HepG2 (cell line): ENCODE measurements at regions not wholly inside any gene's neighbourhood (a gene's known extent, or its start where the extent isn't known, plus 50 kb on each side); places are given as distances from the start of the nearest gene placed in this dataset.
A peak's percentile ranks its signal among the peaks of the same experiment; 100 is the strongest.

Experiments
- ARNT2 ChIP-seq: sonication (generic); formaldehyde crosslinking; IDR thresholded peaks from 2 replicates; pipeline ENCODE4 v1.8.0; 2022; ENCODE audit warnings: mild to moderate bottlenecking, low read depth, missing genetic modification reagents, moderate library complexity
- CHD2 ChIP-seq: IDR thresholded peaks from 2 replicates; pipeline ENCODE4 v1.6.1; 2011; ENCODE audit warnings: low read depth, low read length, improper control_type of control experiment
- PAWR ChIP-seq: sonication (generic); formaldehyde crosslinking; IDR thresholded peaks from 2 replicates; pipeline ENCODE4 v1.4.0; 2020; ENCODE audit warnings: missing genetic modification reagents, mild to moderate bottlenecking, borderline replicate concordance
- STAT5B ChIP-seq: sonication (generic); formaldehyde crosslinking; IDR thresholded peaks from 2 replicates; pipeline ENCODE4 v1.4.0; 2020; ENCODE audit warnings: missing genetic modification reagents
- TAF1 ChIP-seq: sonication (generic); formaldehyde crosslinking; IDR thresholded peaks from 2 replicates; pipeline ENCODE4 v1.4.0; 2020; ENCODE audit warnings: missing genetic modification reagents
- TBL1XR1 ChIP-seq: fragments of 150-350 bp; IDR thresholded peaks from 2 replicates; pipeline ENCODE4 v1.6.1; 2014; ENCODE audit warnings: borderline replicate concordance, low read length; ENCODE audit not compliant: partially characterized antibody
- TBP ChIP-seq: sonication (generic); formaldehyde crosslinking; IDR thresholded peaks from 2 replicates; pipeline ENCODE4 v1.5.0; 2020; ENCODE audit warnings: missing genetic modification reagents
- THYN1 ChIP-seq: sonication (generic); formaldehyde crosslinking; IDR thresholded peaks from 2 replicates; pipeline ENCODE4 v1.8.1; 2023; ENCODE audit warnings: low read depth, mild to moderate bottlenecking, moderate library complexity, missing genetic modification reagents, borderline replicate concordance
- ZNF460 ChIP-seq: sonication (generic); formaldehyde crosslinking; IDR thresholded peaks from 2 replicates; pipeline ENCODE4 v1.5.1; 2020; ENCODE audit warnings: missing genetic modification reagents, mild to moderate bottlenecking, borderline replicate concordance
- ZNF674 ChIP-seq: sonication (generic); formaldehyde crosslinking; IDR thresholded peaks from 2 replicates; pipeline ENCODE4 v1.5.0; 2020; ENCODE audit warnings: low read depth, mild to moderate bottlenecking, missing genetic modification reagents
- ZNF7 ChIP-seq: IDR thresholded peaks from 2 replicates; pipeline ENCODE4 v1.6.1; 2016; ENCODE audit warnings: missing biosample characterization, missing genetic modification reagents
- ZSCAN21 ChIP-seq: sonication (generic); formaldehyde crosslinking; IDR thresholded peaks from 2 replicates; pipeline ENCODE4 v1.8.0; 2022; ENCODE audit warnings: mild to moderate bottlenecking, missing genetic modification reagents, moderate library complexity, borderline replicate concordance
- TF ChIP-seq, protein P1 (sequence below): sonication (generic); formaldehyde crosslinking; IDR thresholded peaks from 2 replicates; pipeline ENCODE4 v1.5.1; 2020; ENCODE audit warnings: mild to moderate bottlenecking, missing genetic modification reagents, moderate library complexity
- TF ChIP-seq, protein P2 (sequence below): sonication (generic); formaldehyde crosslinking; IDR thresholded peaks from 2 replicates; pipeline ENCODE4 v1.4.0; 2020; ENCODE audit warnings: missing genetic modification reagents, mild to moderate bottlenecking, borderline replicate concordance
- TF ChIP-seq, protein P3 (sequence below): sonication (generic); formaldehyde crosslinking; IDR thresholded peaks from 2 replicates; pipeline ENCODE4 v1.8.0; 2022; ENCODE audit warnings: low read depth, missing genetic modification reagents
- TF ChIP-seq, protein P4 (sequence below): sonication (generic); formaldehyde crosslinking; IDR thresholded peaks from 2 replicates; pipeline ENCODE4 v1.5.0; 2020; ENCODE audit warnings: mild to moderate bottlenecking, missing genetic modification reagents

DNA sequence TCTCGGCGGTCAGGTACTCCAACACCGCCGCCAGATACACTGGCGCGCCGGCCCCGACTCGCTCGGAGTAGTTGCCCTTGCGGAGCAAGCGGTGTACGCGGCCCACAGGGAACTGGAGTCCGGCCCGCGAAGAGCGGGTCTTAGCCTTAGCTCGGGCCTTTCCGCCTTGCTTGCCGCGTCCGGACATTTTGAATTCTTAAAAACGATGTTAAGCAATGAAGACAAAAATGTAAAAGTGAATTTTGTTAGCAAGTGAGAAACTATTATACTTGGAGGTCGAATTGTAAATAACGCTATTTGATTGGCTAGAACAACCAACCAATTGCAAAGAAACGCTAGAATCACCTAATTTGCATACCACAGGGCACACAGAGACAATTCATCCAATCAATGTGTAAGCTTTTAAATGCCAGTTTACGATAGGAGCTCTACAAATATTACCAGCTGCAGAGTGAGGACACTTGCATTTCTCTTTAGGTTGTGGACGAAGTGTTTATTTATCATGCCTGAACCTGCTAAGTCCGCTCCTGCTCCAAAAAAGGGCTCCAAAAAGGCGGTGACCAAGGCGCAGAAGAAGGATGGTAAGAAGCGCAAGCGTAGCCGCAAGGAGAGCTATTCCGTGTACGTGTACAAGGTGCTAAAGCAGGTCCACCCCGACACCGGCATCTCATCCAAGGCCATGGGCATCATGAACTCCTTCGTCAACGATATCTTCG lies 112.0 kb downstream of the HFE start (continued):
- TF ChIP-seq, protein P1, sequence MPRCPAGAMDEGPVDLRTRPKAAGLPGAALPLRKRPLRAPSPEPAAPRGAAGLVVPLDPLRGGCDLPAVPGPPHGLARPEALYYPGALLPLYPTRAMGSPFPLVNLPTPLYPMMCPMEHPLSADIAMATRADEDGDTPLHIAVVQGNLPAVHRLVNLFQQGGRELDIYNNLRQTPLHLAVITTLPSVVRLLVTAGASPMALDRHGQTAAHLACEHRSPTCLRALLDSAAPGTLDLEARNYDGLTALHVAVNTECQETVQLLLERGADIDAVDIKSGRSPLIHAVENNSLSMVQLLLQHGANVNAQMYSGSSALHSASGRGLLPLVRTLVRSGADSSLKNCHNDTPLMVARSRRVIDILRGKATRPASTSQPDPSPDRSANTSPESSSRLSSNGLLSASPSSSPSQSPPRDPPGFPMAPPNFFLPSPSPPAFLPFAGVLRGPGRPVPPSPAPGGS (CRISPR knock-in tag): peak; percentile 4; the same call in 1 of the 2 replicates
- TF ChIP-seq TAF1 (CRISPR knock-in tag) (peak; percentile 86), TBL1XR1 (no peak), ZNF460 (CRISPR knock-in tag) (peak; percentile 37; the same call in 1 of the 2 replicates), STAT5B (CRISPR knock-in tag) (no peak; the same call in 1 of the 2 replicates), PAWR (CRISPR knock-in tag) (no peak), THYN1 (CRISPR knock-in tag) (no peak), TBP (CRISPR knock-in tag) (no peak), CHD2 (no peak), ZSCAN21 (CRISPR knock-in tag) (no peak; the same call in 1 of the 2 replicates), ZNF7 (CRISPR knock-in tag) (peak; percentile 97), ZNF674 (no peak), ARNT2 (CRISPR knock-in tag) (peak; percentile 79)
- TF ChIP-seq, protein P2, sequence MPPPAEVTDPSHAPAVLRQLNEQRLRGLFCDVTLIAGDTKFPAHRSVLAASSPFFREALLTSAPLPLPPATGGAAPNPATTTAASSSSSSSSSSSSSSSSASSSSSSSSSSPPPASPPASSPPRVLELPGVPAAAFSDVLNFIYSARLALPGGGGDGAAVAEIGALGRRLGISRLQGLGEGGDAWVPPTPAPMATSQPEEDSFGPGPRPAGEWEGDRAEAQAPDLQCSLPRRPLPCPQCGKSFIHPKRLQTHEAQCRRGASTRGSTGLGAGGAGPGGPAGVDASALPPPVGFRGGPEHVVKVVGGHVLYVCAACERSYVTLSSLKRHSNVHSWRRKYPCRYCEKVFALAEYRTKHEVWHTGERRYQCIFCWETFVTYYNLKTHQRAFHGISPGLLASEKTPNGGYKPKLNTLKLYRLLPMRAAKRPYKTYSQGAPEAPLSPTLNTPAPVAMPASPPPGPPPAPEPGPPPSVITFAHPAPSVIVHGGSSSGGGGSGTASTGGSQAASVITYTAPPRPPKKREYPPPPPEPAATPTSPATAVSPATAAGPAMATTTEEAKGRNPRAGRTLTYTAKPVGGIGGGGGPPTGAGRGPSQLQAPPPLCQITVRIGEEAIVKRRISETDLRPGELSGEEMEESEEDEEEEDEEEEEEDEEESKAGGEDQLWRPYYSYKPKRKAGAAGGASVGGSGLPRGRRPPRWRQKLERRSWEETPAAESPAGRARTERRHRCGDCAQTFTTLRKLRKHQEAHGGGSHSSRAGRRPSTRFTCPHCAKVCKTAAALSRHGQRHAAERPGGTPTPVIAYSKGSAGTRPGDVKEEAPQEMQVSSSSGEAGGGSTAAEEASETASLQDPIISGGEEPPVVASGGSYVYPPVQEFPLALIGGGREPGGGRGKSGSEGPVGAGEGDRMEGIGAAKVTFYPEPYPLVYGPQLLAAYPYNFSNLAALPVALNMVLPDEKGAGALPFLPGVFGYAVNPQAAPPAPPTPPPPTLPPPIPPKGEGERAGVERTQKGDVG (CRISPR knock-in tag): 0 out of 2 replicates have a peak, but pooled peaks have one; percentile 18
- TF ChIP-seq, protein P3, sequence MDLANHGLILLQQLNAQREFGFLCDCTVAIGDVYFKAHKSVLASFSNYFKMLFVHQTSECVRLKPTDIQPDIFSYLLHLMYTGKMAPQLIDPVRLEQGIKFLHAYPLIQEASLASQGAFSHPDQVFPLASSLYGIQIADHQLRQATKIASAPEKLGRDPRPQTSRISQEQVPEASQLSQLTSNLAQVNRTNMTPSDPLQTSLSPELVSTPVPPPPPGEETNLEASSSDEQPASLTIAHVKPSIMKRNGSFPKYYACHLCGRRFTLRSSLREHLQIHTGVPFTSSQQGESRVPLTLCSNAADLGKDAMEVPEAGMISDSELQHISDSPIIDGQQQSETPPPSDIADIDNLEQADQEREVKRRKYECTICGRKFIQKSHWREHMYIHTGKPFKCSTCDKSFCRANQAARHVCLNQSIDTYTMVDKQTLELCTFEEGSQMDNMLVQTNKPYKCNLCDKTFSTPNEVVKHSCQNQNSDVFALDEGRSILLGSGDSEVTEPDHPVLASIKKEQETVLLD: no peak; the same call in 1 of the 2 replicates
- TF ChIP-seq, protein P4, sequence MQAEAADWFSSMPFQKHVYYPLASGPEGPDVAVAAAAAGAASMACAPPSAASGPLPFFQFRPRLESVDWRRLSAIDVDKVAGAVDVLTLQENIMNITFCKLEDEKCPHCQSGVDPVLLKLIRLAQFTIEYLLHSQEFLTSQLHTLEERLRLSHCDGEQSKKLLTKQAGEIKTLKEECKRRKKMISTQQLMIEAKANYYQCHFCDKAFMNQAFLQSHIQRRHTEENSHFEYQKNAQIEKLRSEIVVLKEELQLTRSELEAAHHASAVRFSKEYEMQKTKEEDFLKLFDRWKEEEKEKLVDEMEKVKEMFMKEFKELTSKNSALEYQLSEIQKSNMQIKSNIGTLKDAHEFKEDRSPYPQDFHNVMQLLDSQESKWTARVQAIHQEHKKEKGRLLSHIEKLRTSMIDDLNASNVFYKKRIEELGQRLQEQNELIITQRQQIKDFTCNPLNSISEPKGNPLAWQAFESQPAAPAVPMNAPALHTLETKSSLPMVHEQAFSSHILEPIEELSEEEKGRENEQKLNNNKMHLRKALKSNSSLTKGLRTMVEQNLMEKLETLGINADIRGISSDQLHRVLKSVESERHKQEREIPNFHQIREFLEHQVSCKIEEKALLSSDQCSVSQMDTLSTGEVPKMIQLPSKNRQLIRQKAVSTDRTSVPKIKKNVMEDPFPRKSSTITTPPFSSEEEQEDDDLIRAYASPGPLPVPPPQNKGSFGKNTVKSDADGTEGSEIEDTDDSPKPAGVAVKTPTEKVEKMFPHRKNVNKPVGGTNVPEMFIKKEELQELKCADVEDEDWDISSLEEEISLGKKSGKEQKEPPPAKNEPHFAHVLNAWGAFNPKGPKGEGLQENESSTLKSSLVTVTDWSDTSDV: peak; percentile 52; the same call in 1 of the 2 replicates
